ENCODE measurements at regions not wholly inside any gene's neighbourhood (a gene's known extent, or its start where the extent isn't known, plus 50 kb on each side); places are given as distances from the start of the nearest gene placed in this dataset.
"Not testable (repeated sequence)": the region's sequence is repeated elsewhere in the genome, so short reads cannot be mapped to it uniquely, and the experiment has no call there.

- ChIA-PET CTCF (no interaction called here), POLR2A (no interaction called here)
- DNase-seq (ENCODE audit: low read depth, low spot score) = no peak
- TF ChIP-seq CTCF (IDR thresholded peaks at IDR 0.05; ENCODE audit: insufficient read depth, low read length, missing control alignments) = no peak
- no peak overlapping the region for H3K4me3 ChIP-seq (ENCODE audit: low read depth, low read length)
Observed at GRCh38 chr5:6106756-6107155, 271.6 kb downstream of the MED10 start.

GRCh38 chr5:6105320-6105719 is 273.0 kb downstream of the MED10 start:
- no peak overlapping the region for H3K4me3 ChIP-seq (ENCODE audit: low read depth, low read length)
- ChIA-PET POLR2A (no interaction called here), CTCF (no interaction called here)
- TF ChIP-seq CTCF (IDR thresholded peaks at IDR 0.05; ENCODE audit: insufficient read depth, low read length, missing control alignments) = no peak
- DNase-seq (ENCODE audit: low read depth, low spot score) = no peak

- H3K4me3 ChIP-seq (ENCODE audit: low read depth, low read length) = no peak overlapping the region
- DNase-seq (ENCODE audit: low read depth, low spot score) = no peak
- POLR2A ChIA-PET = no interaction called here
- TF ChIP-seq CTCF (IDR thresholded peaks at IDR 0.05; ENCODE audit: insufficient read depth, low read length, missing control alignments) = no peak
- CTCF ChIA-PET = no interaction called here
Observed at GRCh38 chr5:6096101-6096500, 282.2 kb downstream of the MED10 start.

GRCh38 chr5:6094180-6094579 is 284.2 kb downstream of the MED10 start:
- H3K4me3 ChIP-seq (ENCODE audit: low read depth, low read length); POLR2A ChIA-PET; CTCF ChIA-PET; DNase-seq (ENCODE audit: low read depth, low spot score): not testable (repeated sequence)

GRCh38 chr5:6090838-6091237 is 287.5 kb downstream of the MED10 start:
- no peak for TF ChIP-seq CTCF (IDR thresholded peaks at IDR 0.05; ENCODE audit: insufficient read depth, low read length, missing control alignments)
- no peak for DNase-seq (ENCODE audit: low read depth, low spot score)
- CTCF ChIA-PET = no interaction called here
- no peak overlapping the region for H3K4me3 ChIP-seq (ENCODE audit: low read depth, low read length)
- POLR2A ChIA-PET = no interaction called here

- DNase-seq (ENCODE audit: low read depth, low spot score) = no peak
- H3K4me3 ChIP-seq (ENCODE audit: low read depth, low read length) = no peak overlapping the region
- TF ChIP-seq CTCF (IDR thresholded peaks at IDR 0.05; ENCODE audit: insufficient read depth, low read length, missing control alignments) = no peak
- ChIA-PET CTCF (no interaction called here), POLR2A (no interaction called here)
Observed at GRCh38 chr5:6090079-6090654, 288.2 kb downstream of the MED10 start.

- ChIA-PET CTCF (no interaction called here), POLR2A (no interaction called here)
- no peak for TF ChIP-seq CTCF (IDR thresholded peaks at IDR 0.05; ENCODE audit: insufficient read depth, low read length, missing control alignments)
- no peak for DNase-seq (ENCODE audit: low read depth, low spot score)
- no peak overlapping the region for H3K4me3 ChIP-seq (ENCODE audit: low read depth, low read length)
Observed at GRCh38 chr5:6088706-6089105, 289.6 kb downstream of the MED10 start.

All from AG04449 (cell line).